NCI-H510A (cell line): ENCODE measurements at regions not wholly inside any gene's neighbourhood (a gene's known extent, or its start where the extent isn't known, plus 50 kb on each side); places are given as distances from the start of the nearest gene placed in this dataset.
"Not testable (repeated sequence)": the region's sequence is repeated elsewhere in the genome, so short reads cannot be mapped to it uniquely, and the experiment has no call there.

Experiments used
- DNase-seq: peaks from one replicate; lab custom pipeline; 2025; lab: John Stamatoyannopoulos, UW

DNA sequence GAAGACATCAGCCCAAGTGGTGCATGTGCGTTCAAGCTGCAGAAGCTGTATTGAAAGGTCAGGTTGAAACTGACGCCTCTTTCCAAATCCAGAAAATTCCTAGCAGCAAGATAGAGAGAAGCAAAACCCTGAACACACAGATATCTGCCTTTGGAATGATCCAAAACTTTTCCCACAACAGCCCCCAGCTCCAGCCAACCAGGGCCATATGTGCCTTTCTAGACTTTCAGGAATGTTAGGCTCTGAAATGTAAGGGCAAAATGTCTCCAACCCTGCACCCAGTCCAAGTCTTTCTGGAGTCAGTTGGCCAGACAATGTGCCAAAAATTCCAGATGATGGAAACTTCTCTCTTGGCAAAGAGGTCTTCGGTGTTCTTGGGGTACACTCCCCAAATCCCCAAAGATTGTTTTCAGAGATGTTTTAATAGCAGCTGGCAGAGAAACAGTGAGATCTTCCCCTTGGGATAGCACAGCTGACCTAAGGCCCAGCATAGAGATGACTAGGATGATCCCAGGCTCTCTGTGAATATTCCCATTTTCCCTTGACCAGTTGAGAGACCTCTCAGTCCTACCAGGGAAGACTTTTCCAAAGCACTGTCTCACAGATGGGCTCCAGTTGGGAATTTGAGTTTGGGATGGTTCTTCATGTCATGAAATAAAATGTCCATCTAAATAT lies 440.4 kb upstream of the CD180 start:
- DNase-seq: no peak

DNA sequence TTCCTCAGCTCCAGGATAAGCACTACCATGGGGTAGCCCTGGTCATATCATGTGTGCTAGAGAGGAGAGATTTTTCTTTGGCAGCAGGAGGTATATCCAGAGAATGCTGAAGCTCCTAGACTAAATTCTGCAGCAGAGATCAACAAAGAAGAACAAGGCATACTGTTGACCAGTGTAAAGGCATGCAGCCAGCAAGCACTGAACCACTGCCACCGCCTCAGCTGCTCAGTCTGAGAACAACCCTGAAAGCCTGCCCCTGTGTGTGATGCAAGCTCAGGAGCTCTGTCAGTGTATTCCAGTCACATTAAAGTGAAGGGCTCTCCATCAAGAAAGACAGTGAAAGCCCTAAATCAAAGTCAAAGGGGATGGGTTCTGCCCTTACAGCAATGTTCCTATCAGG lies 439.5 kb upstream of the CD180 start:
- no peak for DNase-seq

DNA sequence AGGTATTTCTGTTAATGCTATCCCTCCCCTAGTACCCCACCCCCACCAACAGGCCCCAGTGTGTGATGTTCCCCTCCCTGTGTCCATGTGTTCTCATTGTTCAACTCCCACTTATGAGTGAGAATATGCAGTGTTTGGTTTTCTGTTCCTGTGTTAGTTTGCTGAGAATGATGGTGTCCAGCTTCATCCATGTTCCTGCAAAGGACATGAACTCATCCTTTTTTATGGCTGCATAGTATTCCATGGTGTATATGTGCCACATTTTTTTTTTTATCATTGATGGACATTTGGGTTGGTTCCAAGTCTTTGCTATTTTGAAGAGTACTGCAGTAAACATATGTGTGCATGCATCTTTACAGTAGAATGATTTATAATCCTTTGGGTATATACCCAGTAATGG lies 430.5 kb upstream of the CD180 start:
- not testable (repeated sequence) for DNase-seq

DNA sequence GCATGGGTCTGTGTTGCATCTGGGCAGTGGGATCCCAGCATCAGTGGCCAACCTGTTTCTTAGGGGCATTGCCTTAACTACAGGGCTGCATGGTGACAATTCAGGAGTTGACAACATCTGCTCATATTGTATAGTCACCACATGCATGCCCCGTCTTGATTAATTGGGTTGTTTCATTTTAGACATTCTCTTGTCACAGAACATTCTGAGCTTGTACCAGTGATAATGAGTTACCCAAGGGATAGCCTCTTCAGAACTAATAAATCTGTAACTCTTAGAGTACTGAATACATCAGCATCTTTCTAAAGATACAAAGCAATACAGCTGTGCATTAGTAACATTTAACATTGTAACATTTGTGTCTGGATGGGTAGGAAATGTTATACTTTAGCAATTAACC lies 426.5 kb upstream of the CD180 start:
- DNase-seq: no peak

DNA sequence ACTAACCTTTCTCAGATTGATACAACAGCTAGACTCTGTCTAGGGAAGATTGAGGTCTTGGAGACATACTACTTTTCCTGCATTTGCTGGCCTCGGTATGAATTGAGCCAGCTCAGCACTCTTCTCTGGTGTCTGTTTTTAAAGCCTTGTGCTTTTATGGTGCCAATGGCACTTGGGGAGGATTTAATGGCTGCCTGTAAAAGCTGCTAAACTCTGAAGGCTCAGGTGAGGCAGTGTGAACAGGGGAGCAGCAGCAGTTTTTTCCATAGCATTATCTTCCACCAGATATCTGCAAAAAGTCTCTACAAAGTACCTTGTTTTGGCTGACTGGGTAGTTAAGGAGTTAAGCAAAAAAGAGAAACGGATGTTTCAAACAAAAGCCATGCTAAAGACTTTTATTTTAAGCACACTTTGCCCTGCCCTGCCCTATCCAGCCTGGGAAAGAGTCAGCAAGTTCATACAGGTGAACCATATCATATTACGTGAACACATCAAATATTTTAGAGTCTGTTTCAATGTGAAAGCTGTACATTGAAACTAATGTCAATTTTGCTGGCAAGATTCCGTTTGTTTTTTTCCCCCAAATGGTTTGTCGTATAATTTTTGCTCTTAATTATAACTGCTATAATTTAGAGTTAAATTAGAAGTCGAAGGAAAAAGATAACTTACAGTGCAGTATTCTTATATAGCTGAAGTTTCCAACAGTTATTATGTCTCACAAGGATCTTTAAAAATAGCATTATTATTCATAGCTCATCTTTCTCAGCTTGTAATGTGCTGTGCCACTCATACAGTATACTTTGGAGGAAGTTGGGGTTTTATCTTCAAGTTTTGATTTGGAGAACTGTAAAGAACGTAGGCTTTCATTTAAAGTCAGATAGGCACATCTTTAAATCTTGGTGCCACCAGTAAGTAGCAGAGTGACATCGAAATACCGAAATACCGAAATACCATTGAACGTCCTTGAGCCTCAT lies 424.1 kb upstream of the CD180 start:
- no peak for DNase-seq

DNA sequence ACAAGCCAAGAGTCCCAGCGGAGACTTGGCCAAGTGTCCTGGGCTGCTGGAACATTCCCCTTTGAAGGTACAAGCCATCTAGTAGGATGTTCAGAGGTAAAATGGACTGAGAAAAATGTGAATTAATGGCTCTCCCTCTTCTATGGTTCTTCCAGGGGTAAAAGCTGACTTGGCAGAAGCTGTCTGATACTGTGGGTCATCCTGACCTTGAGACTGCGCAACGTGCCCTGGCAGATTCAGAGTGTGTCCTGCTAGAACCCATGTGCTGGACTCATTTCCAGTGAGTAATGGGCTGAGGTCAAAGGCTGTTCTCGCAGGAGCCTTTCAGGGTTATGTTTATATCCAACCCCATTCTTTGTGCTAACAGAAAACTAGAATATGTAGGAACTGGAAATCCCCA lies 423.0 kb upstream of the CD180 start:
- DNase-seq: no peak

DNA sequence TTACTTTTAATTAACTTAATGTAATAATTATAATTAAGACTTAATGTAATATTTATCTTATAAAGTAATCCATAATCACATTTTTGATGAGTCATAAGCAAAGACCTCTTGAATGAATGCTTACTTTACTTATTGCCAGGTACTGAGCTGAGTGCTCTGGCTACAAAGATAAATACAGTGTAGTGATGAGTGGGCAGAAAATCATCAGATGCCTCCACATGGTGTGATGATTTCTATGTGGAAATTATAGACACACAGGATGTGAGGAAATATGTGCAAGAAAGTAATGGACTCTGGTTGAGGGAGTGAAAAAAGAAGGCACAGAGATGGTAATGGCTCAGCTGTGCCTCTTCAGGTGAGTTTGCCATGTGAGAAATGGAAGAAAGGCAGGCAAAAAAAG lies 422.6 kb upstream of the CD180 start:
- no peak for DNase-seq

DNA sequence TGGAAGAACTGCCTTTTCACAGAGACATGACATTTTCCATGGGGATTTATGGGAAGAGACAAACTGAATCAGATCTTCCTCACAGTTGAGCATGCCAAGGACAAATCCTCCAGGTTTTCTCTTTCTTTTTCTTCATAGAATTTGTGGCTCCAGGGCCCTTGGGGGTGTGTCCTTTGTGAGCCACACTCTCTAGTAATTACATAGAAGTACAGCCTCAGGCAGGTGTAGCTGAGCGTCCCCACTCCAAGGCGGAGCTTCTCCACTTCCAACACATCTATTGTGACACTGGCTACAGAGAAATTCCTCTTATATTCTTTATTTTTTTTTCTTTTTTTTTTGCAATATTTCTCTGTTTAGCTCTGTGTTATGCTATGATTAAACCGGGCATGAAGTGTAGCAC lies 420.5 kb upstream of the CD180 start:
- DNase-seq: no peak

DNA sequence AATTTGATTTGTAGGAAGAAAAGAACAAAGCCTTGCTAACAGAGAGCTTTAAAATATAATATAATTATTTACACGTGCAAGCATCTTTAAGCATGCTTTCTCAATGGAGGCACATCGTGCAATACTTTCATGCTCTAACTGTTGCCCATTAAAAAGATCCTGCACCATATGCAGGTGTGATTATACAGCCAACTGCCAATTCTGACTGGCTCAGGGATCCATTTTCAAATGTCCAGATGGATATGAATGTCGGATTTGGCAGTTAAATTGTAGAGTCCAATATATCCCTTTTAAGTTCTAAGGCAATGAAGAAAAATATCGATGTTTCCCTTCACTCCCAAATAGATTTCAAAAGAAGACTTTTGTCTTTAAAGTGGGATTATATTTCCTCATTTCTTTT lies 416.4 kb upstream of the CD180 start:
- DNase-seq: no peak

DNA sequence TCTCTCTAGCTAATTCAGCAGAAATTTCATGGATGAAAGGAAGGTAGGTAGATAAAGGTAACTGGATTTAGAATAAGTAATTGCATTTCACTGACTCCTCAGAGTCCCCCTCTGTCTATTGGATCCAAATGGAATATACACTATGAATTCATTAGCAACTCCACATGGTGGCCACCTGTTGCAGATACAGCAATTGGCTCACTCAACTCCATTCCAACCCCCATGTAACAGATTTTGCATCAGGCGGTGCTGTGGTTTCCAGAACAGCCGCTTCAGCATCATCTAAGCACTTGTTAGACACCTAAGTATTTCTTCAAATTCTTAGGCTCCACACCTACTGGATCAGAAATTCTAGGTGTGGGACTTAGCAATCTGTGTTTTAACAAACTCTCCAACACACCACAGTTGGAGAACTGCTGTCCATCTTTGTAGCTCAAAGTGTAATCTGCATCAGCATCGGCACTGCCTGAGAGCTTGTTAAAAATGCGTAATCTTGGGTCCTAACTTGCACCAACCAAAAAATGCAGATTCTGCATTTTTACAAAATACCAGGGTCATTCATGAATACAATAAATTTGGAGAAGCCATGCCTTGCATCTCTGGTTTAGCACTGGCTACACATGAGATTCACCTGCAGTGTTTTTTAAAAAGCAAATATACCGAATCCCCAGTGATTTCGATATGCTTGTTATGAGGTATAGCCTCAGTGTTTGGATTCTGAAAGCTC lies 413.8 kb upstream of the CD180 start:
- no peak for DNase-seq

DNA sequence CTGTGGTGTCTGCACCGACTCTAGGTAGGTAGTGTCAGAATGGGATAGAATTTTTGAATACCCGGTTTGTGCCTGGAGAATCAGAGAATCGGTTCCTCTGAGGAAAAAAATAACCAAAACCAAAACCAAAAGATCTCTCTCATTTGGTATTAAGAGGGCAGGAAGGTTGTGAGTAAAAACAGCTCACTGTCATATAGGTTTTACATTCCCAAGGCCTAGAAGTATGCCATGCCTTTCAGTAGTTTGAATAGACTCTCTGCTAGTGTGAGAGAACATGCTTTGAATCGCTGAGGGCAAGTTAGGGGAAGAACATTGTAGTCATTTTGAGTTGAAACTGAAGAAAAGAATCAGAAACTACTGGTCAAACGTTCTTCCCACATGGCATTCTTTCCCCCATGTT lies 411.4 kb upstream of the CD180 start:
- DNase-seq: no peak

DNA sequence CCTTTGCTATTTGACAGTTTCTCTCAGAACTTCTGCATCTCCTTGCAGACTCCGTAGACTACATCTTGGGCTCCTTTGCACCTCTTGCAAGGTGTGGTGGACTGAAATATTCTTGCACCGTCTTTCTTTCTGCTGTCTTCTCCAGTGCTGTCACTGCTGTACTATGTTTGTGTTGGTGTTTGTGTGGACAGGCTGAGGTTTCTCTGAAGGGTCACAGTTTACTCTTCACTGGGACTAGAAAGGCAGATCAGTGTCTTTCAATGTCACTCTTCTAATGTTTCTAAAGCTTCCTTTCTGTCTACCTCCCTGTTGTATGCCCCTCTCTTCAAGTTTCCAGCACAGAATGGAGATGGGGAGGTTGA lies 410.0 kb upstream of the CD180 start:
- no peak for DNase-seq

DNA sequence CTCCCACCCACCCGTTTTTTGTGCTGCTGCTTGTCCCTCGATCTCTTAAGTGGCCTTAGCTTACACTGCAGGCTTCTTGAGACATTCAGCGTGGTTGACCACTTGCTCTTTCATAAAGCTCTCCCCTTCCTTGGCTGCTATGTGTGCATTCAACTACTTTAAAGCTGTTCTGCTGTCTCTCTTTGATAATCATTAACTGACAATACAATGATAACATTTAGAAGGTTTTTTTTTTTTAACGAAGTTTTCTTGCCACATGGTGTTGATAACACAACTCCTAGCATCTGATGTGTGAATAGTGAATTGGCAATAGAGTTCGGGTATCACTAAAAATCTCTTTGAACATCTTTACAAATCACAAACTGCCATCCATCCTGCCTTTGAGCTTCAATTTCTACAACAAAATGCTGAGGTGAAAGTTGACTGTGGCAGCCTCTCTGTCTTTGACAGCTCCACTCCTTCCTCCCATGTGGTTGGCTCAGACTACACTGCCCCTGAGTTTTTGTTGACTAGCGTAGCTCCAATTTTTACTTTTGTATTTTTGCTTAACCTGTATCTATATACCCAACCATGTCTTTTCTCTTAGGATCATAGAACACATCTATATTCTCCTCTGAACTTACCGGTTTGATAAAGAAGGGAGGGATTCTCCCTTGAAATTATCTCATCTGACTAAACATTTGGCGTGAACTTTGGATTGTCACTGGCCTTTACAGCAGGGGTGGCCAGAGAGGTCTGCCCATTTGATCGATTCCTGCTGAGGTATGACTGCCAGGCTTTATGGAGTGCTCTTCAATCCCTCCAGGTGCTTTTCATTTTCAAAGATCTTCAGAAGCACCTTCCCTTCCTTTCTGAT lies 409.4 kb upstream of the CD180 start:
- DNase-seq: no peak

DNA sequence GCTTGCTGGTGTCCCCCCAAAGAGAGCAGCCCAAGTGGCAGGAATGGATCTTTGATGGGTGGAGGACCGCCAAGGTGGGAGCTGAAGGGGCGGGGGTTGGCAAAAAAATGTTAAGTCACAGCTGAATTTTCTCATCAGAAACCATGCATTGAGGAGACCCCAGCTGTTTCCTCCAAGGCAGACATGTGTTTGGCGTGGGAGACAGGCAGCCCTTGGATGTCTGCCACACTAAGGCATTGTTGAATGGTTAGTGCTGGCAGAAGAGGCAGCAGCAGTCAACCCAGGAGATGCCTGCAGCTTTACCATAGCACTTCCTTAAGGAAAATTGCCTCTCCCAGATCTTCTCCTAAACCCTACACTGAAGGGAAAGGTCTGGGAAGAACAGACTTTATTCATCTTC lies 394.9 kb upstream of the CD180 start:
- DNase-seq: no peak

DNA sequence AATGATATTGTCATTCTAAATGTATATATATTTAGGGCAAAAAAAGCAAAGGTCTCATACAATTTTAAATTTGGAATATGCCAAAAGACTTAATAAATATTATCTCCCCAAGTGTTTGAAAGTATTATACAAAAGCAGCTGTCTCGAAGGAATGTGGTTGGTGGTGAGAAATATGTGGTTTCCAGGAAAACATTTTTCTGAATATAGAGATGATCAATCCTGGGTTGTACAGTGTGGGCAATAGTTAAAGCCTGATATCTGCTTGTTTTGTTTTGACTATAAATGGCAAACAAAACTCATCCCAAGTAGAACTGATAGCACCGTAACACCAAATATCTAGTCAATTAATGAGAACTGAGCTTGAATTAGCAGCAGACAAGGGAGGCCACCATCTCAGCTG lies 391.8 kb upstream of the CD180 start:
- no peak for DNase-seq

DNA sequence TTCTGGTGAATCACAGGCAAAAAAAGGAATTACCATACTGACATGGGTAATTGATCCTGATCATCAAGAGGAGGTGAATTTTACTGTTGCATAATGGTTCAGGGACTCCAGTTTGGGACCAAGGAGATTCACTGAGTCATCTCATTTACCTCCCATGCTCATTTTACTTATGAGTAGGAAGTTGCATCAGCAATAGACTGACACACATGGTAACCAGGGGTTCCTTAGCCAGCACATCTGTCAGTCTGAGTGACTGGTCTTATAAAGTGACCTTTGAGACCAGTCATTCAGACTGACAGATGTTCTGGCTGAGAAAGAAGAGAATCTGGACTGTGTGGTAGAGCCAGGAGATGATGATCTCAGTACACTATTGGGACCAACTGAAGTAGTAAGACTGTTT lies 384.6 kb upstream of the CD180 start:
- no peak for DNase-seq

DNA sequence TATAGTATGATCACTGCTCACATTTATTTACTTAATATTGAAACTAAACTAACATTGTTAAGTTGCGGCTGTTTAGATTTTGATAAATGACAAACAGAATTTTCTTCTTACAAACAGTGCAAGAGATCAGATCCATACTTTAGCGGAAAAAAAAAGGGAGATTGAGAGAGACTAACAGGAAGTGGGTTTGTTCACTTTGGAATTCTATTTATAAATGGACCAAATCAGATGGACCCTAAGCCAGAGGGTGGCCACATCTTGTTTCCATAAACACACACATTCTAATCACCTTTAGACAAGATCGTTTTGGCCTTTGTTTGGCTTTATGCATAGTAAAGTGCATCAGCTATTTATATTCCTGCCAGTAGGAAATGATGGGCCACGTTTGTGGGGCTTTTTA lies 381.4 kb upstream of the CD180 start:
- no peak for DNase-seq

DNA sequence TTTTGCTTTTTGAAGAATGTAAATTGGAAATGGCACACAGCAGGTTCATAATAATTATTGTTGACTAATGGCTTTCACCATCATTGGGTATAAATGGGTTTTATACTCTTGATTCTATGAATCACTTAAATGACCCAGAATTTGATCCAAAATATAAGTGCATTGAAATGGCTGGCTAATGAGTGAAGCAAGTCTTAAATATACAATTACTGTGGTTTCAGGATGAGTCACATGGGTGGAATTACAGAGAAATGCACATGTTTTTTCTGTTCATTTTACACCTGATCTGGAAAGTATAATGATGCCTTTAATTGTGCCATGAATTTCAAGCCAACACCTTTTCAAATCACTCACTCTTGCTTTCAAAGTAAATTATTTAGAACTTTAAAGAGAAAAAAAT lies 380.8 kb upstream of the CD180 start:
- DNase-seq: no peak

DNA sequence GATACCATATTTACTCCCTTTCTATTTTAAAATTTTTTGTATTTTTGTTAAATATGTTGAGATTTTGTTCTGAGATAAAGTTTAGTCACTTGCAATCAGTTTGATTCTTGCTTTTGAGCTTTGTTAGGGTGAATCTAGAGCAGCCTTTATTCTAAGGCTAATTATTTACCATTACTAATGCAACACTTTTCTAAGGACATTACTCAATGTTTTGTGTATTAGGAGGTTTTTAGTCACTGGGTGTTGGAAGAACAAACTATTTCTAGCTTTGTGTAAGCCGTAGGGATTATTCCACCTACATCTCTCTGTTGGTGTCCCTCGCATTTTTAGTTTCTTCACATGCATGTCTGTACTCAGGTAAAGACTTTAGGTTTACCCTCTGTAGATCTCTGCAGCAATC lies 379.5 kb upstream of the CD180 start:
- no peak for DNase-seq

DNA sequence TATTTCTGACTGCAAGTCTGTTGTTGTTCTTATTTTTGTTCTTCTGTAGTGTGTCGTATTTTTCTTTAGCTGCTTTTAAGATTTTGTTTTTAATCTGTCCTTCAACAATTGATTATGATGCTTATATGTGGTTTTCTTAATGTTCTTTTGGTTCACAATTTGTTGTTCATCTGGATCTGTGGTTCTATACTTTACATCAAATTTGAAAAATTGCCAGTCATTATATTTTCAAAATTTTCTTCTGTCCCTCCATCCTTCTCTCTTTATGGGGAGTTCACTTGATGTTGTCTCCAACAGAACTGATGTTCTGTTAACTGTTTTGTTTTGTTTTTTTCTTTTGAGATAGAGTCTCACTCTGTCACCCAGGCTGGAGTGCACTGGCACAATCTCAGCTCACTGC lies 378.5 kb upstream of the CD180 start:
- DNase-seq: no peak

DNA sequence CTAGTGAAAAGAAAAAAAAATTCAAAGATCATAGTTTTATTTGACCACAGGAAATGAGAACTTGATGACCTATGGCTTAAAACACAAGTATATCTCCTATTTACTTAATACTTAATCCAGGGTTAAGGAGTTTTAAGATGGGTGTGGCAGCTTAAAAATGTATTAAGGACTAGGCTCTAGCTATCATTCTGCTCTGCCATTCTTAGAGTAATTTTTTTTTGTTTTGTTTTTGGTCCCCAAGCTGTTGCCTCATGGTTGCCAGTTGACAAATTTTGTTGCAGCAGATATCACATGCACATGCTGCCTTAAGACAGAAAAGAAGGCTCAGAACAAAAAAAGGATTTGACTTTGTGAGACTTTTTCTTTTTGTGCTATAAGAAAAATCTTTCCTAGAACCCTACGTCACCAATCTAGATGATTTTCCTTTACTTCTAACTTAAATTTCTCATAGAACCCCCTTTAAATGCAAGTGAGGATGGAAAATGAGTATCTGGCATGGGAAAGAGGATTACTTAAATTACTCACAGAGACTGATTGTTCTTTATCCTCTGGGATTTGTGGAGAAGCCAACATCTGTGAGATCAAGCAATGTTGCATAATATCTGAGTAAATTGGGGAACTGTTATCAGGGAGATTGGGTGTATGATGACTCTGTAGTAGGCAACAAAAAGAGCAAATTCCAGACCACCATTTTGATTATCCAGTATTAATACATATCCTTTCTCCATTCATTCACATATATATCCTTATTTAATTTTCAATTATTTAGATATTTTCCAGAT lies 364.7 kb upstream of the CD180 start:
- DNase-seq: no peak
